ENCODE measurements at regions not wholly inside any gene's neighbourhood (a gene's known extent, or its start where the extent isn't known, plus 50 kb on each side); places are given as distances from the start of the nearest gene placed in this dataset.

DNA sequence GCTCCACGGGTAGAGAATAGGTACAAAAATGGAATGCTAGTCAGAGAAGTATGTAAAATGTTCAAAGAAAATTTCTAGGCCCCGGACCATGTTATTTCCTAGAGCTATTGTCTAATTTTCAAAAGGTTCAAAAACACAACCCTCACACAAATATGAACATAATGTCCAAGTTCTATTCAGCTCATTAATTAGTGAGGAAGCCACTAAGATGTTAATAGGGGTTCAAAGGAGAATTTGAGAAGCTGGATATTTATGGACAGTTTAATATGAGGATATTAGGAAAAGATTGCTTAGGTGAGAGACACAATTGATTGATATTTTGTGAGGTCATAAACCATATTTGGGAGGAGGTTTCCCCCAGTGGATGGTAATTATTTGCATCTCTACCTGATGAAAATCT lies 710.6 kb upstream of the ID2 start:
- DNase-seq (ENCODE audit: low spot score): no peak
- H3K27me3 ChIP-seq (ENCODE audit: control insufficient read depth in 4 of 4, insufficient read depth in 4 of 4, low read length in 3 of 4): no peaks in the 10 kb centered on the region
- H3K4me1 ChIP-seq (ENCODE audit: control insufficient read depth in 4 of 4, insufficient read depth in 4 of 4, low read length in 3 of 4): no peaks in the 10 kb centered on the region
- H3K9me3 ChIP-seq (ENCODE audit: control insufficient read depth in 4 of 4, low read length in 3 of 4): no peaks in the 10 kb centered on the region
- H3K36me3 ChIP-seq (ENCODE audit: control insufficient read depth in 4 of 4, insufficient read depth in 3 of 4, low read depth in 1 of 4, low read length in 3 of 4): no peaks in the 10 kb centered on the region
- no peak overlapping the region for H3K27ac ChIP-seq (ENCODE audit: low read depth in 1 of 2, low read length in 2 of 2)
- no peak overlapping the region for H3K9ac ChIP-seq (ENCODE audit: low read depth in 1 of 2, low read length in 2 of 2)
- WGBS: 93% methylated on average over 2 of the region's 2 CpGs
- no peak for TF ChIP-seq SP1 (IDR thresholded peaks at IDR 0.05)
- no peak for TF ChIP-seq JUND (IDR thresholded peaks at IDR 0.05)
- no peak for TF ChIP-seq REST (IDR thresholded peaks at IDR 0.05)
- no peak for TF ChIP-seq GABPA (IDR thresholded peaks at IDR 0.05 in 1 of 2, conservative IDR thresholded peaks at IDR 0.05 in 1 of 2)
- no peak for TF ChIP-seq ZBTB33 (IDR thresholded peaks at IDR 0.05)
- TF ChIP-seq TAF1 (conservative IDR thresholded peaks at IDR 0.05): no peak
- TF ChIP-seq FOXA2 (IDR thresholded peaks at IDR 0.05): no peak
- TF ChIP-seq, protein P1, sequence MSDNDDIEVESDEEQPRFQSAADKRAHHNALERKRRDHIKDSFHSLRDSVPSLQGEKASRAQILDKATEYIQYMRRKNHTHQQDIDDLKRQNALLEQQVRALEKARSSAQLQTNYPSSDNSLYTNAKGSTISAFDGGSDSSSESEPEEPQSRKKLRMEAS (IDR thresholded peaks at IDR 0.05): no peak
- no peak for TF ChIP-seq YY1 (IDR thresholded peaks at IDR 0.05)
- no peak for TF ChIP-seq RAD21 (IDR thresholded peaks at IDR 0.05)
- no peak overlapping the region for H3K4me3 ChIP-seq (ENCODE audit: low read depth in 1 of 3, low read length in 3 of 3)

- Histone ChIP-seq H3K27ac (ENCODE audit: low read depth in 1 of 2, low read length in 2 of 2) (no peak overlapping the region), H3K27me3 (ENCODE audit: control insufficient read depth in 4 of 4, insufficient read depth in 4 of 4, low read length in 3 of 4) (no peaks in the 10 kb centered on the region), H3K4me1 (ENCODE audit: control insufficient read depth in 4 of 4, insufficient read depth in 4 of 4, low read length in 3 of 4) (no peaks in the 10 kb centered on the region), H3K36me3 (ENCODE audit: control insufficient read depth in 4 of 4, insufficient read depth in 3 of 4, low read depth in 1 of 4, low read length in 3 of 4) (no peaks in the 10 kb centered on the region), H3K9ac (ENCODE audit: low read depth in 1 of 2, low read length in 2 of 2) (no peak overlapping the region), H3K9me3 (ENCODE audit: control insufficient read depth in 4 of 4, low read length in 3 of 4) (no peaks in the 10 kb centered on the region), H3K4me3 (ENCODE audit: low read depth in 1 of 3, low read length in 3 of 3) (no peak overlapping the region)
- 95% methylated on average over 4 of the region's 4 CpGs for WGBS
- no peak for TF ChIP-seq HNF4A (conservative IDR thresholded peaks at IDR 0.05)
- no peak for TF ChIP-seq FOXA2 (IDR thresholded peaks at IDR 0.05)
- TF ChIP-seq JUND (IDR thresholded peaks at IDR 0.05): no peak
- no peak for TF ChIP-seq FOXA1 (IDR thresholded peaks at IDR 0.05)
- TF ChIP-seq HNF4G (IDR thresholded peaks at IDR 0.05): no peak
- TF ChIP-seq YY1 (IDR thresholded peaks at IDR 0.05): no peak
- TF ChIP-seq GABPA (IDR thresholded peaks at IDR 0.05 in 1 of 2, conservative IDR thresholded peaks at IDR 0.05 in 1 of 2): no peak
- no peak for TF ChIP-seq CTCF (IDR thresholded peaks at IDR 0.05; ENCODE audit: low read depth, low read length, missing input control)
- TF ChIP-seq TAF1 (conservative IDR thresholded peaks at IDR 0.05): no peak
- TF ChIP-seq, protein P1 (IDR thresholded peaks at IDR 0.05): no peak
- TF ChIP-seq NR2F2 (IDR thresholded peaks at IDR 0.05): no peak
- no peak for TF ChIP-seq RAD21 (IDR thresholded peaks at IDR 0.05)
- TF ChIP-seq RXRA (IDR thresholded peaks at IDR 0.05): no peak
- no peak for TF ChIP-seq ATF3 (IDR thresholded peaks at IDR 0.05)
- no peak for TF ChIP-seq SP1 (IDR thresholded peaks at IDR 0.05)
- TF ChIP-seq ZBTB33 (IDR thresholded peaks at IDR 0.05): no peak
- no peak for TF ChIP-seq REST (IDR thresholded peaks at IDR 0.05)
- TF ChIP-seq EGR1 (IDR thresholded peaks at IDR 0.05; ENCODE audit: low read depth in 2 of 2): no peak
- DNase-seq (ENCODE audit: low spot score): no peak
Observed at GRCh38 chr2:7971841-7972240, 710.0 kb upstream of the ID2 start.
